22Rv1 (cell line): ENCODE measurements at regions not wholly inside any gene's neighbourhood (a gene's known extent, or its start where the extent isn't known, plus 50 kb on each side); places are given as distances from the start of the nearest gene placed in this dataset.

Source experiments
- H3K27ac ChIP-seq: fragments of 450-650 bp; 2 replicates; pipeline ENCODE4 v1.5.1; 2017
- ZFX ChIP-seq: fragments of 450-650 bp; IDR thresholded peaks from 2 replicates; pipeline ENCODE4 v1.6.1; 2017; ENCODE audit warnings: antibody characterized with exemption, borderline replicate concordance
- TF ChIP-seq, protein P1 (sequence below): fragments of 450-650 bp; IDR thresholded peaks from 2 replicates; pipeline ENCODE4 v1.5.1; 2017; ENCODE audit warnings: mild to moderate bottlenecking

DNA sequence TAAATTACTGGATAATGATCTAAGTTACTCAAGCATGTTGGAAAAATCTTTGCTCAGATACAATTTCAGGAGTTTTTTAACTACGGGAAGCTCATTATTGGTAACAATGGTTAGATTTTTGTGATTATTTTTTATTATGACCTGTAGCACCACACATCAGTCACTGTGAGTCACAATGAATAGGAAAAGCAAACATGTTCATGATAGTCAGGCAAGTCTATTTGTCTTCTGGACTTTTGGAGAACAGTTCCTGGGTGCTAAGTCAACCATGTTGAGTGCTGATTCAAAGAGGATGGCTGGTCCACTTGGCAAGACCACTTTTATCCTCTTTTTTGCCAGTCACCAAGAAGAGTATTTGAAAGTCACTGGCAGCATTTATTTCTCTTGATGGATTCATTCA lies 403.2 kb downstream of the KIF4B start:
- no peak for TF ChIP-seq ZFX
- TF ChIP-seq, protein P1, sequence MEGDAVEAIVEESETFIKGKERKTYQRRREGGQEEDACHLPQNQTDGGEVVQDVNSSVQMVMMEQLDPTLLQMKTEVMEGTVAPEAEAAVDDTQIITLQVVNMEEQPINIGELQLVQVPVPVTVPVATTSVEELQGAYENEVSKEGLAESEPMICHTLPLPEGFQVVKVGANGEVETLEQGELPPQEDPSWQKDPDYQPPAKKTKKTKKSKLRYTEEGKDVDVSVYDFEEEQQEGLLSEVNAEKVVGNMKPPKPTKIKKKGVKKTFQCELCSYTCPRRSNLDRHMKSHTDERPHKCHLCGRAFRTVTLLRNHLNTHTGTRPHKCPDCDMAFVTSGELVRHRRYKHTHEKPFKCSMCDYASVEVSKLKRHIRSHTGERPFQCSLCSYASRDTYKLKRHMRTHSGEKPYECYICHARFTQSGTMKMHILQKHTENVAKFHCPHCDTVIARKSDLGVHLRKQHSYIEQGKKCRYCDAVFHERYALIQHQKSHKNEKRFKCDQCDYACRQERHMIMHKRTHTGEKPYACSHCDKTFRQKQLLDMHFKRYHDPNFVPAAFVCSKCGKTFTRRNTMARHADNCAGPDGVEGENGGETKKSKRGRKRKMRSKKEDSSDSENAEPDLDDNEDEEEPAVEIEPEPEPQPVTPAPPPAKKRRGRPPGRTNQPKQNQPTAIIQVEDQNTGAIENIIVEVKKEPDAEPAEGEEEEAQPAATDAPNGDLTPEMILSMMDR, result no peak
- no peak overlapping the region for H3K27ac ChIP-seq

DNA sequence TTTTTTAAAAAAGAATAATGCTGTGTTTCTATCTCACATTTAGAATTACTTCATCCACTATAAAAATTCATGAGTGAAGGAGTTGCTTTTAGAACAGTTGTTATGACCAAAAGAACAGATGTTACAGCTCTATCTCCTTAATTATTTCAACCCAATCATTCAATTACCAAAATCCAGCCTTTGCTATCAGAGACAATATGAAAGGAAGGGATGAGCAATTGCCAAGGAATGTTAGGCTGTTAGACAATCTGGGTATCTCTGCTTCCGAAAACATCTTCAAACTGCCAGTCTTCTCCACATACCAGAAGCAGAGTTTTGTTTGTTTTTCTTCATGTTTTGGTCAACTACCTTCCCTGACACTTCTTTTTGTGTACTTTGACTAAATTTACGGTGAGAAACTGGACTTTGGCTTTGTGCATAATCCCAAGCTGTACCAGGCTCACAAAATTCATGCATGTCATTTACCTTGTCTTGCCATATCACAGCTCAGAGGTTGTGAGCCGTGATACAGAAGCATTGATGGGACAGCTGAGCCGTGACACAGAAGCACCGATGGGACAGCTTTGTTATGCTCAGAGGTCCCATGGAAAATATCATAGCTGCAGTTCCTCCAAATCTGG lies 405.5 kb downstream of the KIF4B start:
- H3K27ac ChIP-seq, result no peak overlapping the region
- no peak for TF ChIP-seq ZFX
- TF ChIP-seq, protein P1, result no peak

DNA sequence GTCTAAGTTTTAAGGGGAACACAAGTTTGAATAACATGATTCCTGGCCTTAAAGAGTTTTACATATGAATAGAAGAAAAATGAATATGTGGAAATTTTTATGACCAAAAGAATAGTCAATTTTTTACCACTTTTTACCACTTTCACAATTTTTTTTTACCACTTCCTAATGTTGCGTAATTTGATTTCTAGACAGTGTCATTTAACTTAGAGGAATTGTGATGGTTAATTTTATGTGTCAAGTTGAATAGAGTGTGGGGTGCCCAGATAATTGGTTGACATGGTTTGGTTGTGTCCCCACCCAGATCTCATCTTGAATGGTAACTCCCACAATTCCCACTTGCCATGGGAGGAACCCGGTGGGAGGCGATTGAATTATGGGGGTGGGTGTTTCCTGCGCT lies 416.6 kb downstream of the KIF4B start:
- H3K27ac ChIP-seq, result no peak overlapping the region
- TF ChIP-seq ZFX, result no peak
- TF ChIP-seq, protein P1, result no peak

- no peak for TF ChIP-seq ZFX
- TF ChIP-seq, protein P1, result no peak
- no peak overlapping the region for H3K27ac ChIP-seq
These were observed 420.7 kb downstream of the KIF4B start for GRCh38 chr5:155434267-155434666.

- H3K27ac ChIP-seq, result no peak overlapping the region
- TF ChIP-seq ZFX, result no peak
- TF ChIP-seq, protein P1, result no peak
These were observed 421.1 kb downstream of the KIF4B start for GRCh38 chr5:155434681-155435080.

- TF ChIP-seq, protein P1, result no peak
- no peak for TF ChIP-seq ZFX
- H3K27ac ChIP-seq, result no peak overlapping the region
These were observed 428.3 kb downstream of the KIF4B start for GRCh38 chr5:155441849-155442248.

GRCh38 chr5:155451106-155451505 lies 437.6 kb downstream of the KIF4B start:
- no peak overlapping the region for H3K27ac ChIP-seq
- TF ChIP-seq ZFX, result no peak
- TF ChIP-seq, protein P1, result no peak
